Endothelial cell (in vitro differentiated cells): ENCODE measurements at regions not wholly inside any gene's neighbourhood (a gene's known extent, or its start where the extent isn't known, plus 50 kb on each side); places are given as distances from the start of the nearest gene placed in this dataset.

Experiments
- DNase-seq: peaks from one replicate; pipeline ENCODE4 v3.0.0; 2021; ENCODE audit warnings: low spot score
- H3K27ac Mint-ChIP-seq: one replicate; pipeline ENCODE4 v1.8.0; 2021; ENCODE audit warnings: mixed read lengths, inconsistent platforms; ENCODE audit not compliant: unreplicated experiment
- H3K27me3 Mint-ChIP-seq: one replicate; pipeline ENCODE4 v1.8.0; 2021; ENCODE audit warnings: mild to moderate bottlenecking, moderate library complexity, mixed read lengths, inconsistent platforms; ENCODE audit not compliant: unreplicated experiment
- H3K36me3 Mint-ChIP-seq: one replicate; pipeline ENCODE4 v1.8.0; 2021; ENCODE audit warnings: mild to moderate bottlenecking, low read depth, mixed read lengths, inconsistent platforms; ENCODE audit not compliant: unreplicated experiment
- H3K4me1 Mint-ChIP-seq: one replicate; pipeline ENCODE4 v1.8.0; 2021; ENCODE audit warnings: mild to moderate bottlenecking, mixed read lengths, inconsistent platforms; ENCODE audit not compliant: unreplicated experiment
- H3K4me3 Mint-ChIP-seq: one replicate; pipeline ENCODE4 v1.8.0; 2021; ENCODE audit warnings: mild to moderate bottlenecking, mixed read lengths, inconsistent platforms; ENCODE audit not compliant: unreplicated experiment
- H3K9me3 Mint-ChIP-seq: one replicate; pipeline ENCODE4 v1.8.0; 2021; ENCODE audit warnings: mixed read lengths, inconsistent platforms; ENCODE audit not compliant: unreplicated experiment
- TF ChIP-seq, protein P1 (sequence below): fragments of 200-600 bp; sonication (generic); IDR thresholded peaks from one replicate; pipeline ENCODE4 v1.5.0; 2021; ENCODE audit warnings: antibody characterized with exemption; ENCODE audit not compliant: unreplicated experiment

DNA sequence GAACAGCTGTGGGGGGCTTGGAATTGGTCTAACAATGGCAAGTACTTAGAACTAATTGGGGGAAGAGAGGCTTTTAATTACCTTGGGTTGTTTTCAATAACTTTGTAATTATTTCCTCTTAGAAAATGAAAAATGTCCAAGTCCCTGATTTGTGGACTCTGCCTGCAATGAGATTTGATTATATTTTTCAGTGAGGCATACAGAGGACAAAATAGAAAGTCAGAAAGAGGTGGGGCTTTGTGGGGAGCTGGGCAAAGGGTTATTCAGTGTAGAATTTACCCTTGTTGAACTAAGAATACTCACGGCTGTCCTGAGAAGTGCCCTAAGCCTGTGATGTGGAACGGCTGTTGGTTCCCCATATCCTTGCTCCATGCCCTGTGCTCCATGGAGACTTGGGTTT lies 153.0 kb downstream of the ICE1 start:
- Mint-ChIP-seq H3K36me3 (no peaks in the 10 kb centered on the region), H3K4me3 (no peak overlapping the region), H3K9me3 (no peaks in the 10 kb centered on the region), H3K4me1 (peaks cover 2% of the 10 kb centered on the region), H3K27me3 (peaks cover 2% of the 10 kb centered on the region), H3K27ac (no peak overlapping the region)
- TF ChIP-seq, protein P1, sequence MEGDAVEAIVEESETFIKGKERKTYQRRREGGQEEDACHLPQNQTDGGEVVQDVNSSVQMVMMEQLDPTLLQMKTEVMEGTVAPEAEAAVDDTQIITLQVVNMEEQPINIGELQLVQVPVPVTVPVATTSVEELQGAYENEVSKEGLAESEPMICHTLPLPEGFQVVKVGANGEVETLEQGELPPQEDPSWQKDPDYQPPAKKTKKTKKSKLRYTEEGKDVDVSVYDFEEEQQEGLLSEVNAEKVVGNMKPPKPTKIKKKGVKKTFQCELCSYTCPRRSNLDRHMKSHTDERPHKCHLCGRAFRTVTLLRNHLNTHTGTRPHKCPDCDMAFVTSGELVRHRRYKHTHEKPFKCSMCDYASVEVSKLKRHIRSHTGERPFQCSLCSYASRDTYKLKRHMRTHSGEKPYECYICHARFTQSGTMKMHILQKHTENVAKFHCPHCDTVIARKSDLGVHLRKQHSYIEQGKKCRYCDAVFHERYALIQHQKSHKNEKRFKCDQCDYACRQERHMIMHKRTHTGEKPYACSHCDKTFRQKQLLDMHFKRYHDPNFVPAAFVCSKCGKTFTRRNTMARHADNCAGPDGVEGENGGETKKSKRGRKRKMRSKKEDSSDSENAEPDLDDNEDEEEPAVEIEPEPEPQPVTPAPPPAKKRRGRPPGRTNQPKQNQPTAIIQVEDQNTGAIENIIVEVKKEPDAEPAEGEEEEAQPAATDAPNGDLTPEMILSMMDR, result no peak
- no peak for DNase-seq

- TF ChIP-seq, protein P1, result no peak
- no peak overlapping the region for H3K4me3 Mint-ChIP-seq
- no peaks in the 10 kb centered on the region for H3K9me3 Mint-ChIP-seq
- peaks cover 2% of the 10 kb centered on the region for H3K27me3 Mint-ChIP-seq
- DNase-seq, result no peak
- no peak overlapping the region for H3K27ac Mint-ChIP-seq
- H3K4me1 Mint-ChIP-seq, result peaks cover 2% of the 10 kb centered on the region
- no peaks in the 10 kb centered on the region for H3K36me3 Mint-ChIP-seq
Measured at GRCh38 chr5:5573798-5574380, 151.4 kb downstream of the ICE1 start.

DNA sequence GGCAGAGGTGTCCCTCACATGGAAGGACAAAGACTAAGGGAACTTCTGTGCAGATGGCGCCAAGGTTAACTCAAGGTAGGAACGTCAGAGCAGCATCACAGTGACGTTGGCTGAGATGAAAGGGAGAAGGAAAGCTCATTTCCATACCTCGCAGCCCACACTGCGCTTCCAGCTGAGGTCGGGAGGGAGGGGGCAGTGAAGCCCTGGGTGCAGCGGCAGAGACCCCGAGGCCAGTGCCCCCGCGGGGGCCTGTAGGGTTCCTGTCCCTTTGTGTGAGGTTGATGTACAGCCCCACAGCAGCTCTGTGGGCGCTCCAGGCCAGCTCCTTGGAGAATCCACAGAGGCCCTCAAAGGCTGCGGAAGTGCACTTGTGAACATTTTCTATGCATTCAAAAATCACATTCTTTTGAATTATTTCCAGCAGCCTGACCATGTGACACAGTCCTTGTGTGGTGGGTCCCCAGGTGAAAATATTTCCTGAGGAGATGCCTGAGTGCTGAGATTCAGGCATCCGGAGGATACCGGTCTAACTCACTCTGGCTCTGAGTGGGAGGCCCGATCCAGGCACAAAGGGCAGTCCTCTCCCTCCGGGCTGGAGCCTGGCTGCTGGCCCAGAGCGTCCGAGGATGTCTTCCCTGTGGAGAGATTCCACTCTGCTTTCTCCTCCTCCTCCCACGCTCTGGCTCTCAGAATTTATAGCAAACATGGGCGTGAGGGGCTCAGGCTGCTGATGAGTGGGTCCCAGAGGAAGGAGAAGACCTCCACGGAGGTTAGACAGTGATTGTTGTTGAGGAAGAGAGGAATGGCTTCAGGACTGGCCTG lies 150.7 kb downstream of the ICE1 start:
- TF ChIP-seq, protein P1, result no peak
- no peak overlapping the region for H3K4me3 Mint-ChIP-seq
- H3K36me3 Mint-ChIP-seq, result no peaks in the 10 kb centered on the region
- H3K27me3 Mint-ChIP-seq, result peaks cover 2% of the 10 kb centered on the region
- no peak overlapping the region for H3K27ac Mint-ChIP-seq
- peaks cover 2% of the 10 kb centered on the region for H3K4me1 Mint-ChIP-seq
- DNase-seq, result no peak
- H3K9me3 Mint-ChIP-seq, result no peaks in the 10 kb centered on the region

DNA sequence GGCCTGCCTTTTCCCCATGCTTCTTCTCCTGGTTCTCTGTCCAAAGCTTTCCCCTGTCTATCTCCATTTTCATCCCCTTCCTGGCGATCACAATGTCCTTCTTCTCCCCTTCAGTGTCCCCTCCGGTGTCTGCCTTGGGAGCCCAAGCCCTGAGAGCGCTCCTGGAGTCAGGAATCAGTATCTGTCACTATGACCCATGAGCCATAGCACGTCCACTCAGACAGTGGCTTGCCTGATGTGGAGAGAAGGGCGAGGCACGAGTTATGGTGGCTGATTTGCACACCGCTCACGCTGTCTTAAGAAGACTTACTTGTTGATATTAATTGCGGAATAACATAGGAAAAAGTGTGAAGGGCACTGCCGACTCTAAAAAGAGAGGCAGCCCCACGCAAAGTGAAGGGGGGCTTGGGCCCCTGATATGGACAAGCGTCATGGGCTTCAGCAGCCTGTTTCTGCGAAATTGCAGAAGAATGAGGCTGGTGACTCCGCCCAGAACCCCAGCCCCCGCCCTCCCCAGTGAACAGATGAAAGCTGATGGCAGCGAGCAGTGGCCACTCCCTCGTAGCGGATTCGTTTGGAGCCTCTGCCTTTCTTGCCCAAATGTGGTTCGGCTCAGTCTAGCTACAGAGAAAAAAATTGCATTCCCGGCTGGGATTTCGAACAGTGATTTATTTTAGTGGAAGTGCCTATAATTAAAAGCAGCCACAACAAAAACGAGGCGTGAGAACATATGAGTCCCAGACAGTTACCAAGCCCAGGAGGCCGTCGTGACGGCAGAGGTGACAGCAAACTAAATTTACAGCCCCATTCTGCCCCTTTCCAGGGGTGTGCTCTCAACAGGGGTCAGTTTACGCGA lies 149.8 kb downstream of the ICE1 start:
- no peak for DNase-seq
- Mint-ChIP-seq H3K27ac (no peak overlapping the region), H3K36me3 (no peaks in the 10 kb centered on the region), H3K4me1 (peaks cover 2% of the 10 kb centered on the region), H3K4me3 (no peak overlapping the region), H3K9me3 (no peaks in the 10 kb centered on the region), H3K27me3 (peaks cover 2% of the 10 kb centered on the region)
- TF ChIP-seq, protein P1, result no peak
